GM19397 (cell line): ENCODE measurements at regions not wholly inside any gene's neighbourhood (a gene's known extent, or its start where the extent isn't known, plus 50 kb on each side); places are given as distances from the start of the nearest gene placed in this dataset.
"Not testable (repeated sequence)": the region's sequence is repeated elsewhere in the genome, so short reads cannot be mapped to it uniquely, and the experiment has no call there.

Experiments used
- ATAC-seq: cut with Tn5 transposase; IDR thresholded peaks from one replicate; pipeline ENCODE4 v1.9.1; 2021; ENCODE audit warnings: mild to moderate bottlenecking, moderate library complexity; ENCODE audit not compliant: unreplicated experiment

DNA sequence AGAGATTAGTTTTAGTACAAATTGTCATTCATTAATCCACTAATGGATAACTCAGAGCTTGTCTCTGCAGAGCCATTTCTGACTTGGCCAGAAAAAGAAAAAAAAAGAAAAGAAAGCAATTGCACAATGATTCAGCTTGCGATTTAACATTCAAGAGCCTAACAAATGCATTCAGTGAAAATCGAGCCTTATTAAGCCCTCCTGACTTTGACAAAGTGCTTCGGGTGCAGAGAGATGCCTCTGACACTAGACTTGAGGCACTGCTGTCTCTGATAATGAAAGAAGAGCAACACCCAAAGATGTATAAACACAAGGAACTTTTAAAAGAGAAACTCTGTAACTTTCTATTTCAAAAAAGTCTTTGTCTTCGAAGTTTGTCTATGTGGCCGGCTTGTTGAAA is 322.9 kb upstream of the FRG1 start:
- ATAC-seq: not testable (repeated sequence)

DNA sequence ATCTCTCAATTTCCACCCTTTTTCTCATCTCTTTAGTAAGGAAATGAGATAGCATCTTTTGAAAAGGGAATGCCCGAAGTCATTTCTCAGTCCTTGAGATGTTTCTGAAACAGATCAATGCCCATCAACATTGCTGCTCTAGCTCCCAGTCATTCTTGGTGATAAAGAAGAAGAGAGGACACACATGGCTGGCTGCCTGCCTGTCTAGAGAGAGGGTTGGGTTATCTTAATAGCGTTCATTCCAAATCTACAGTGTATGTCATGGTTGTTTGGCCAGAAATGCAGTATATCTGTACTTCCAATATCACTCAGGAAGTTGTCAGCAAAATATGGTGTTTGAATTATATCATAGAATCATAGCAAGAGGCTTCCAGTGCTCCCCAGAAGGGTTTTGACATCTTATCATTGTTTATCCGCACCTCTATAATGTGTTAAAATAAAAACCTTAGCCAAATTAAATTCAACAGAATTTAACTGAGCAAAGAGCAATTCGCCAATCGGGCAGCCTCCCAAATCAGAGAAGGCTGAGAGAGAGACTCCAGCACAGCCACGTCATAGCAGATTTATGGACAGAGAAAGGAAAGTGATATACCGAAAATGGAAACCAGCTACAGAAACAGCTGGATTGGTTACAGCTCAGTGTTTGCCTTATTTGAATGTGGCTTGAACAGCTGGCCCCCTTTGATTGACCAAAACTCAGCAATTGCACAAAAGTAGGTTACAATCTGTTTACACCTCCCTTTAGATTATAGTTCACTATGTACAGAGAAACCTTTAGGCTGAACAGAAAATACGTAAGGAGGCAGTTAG is 321.0 kb upstream of the FRG1 start:
- not testable (repeated sequence) for ATAC-seq

DNA sequence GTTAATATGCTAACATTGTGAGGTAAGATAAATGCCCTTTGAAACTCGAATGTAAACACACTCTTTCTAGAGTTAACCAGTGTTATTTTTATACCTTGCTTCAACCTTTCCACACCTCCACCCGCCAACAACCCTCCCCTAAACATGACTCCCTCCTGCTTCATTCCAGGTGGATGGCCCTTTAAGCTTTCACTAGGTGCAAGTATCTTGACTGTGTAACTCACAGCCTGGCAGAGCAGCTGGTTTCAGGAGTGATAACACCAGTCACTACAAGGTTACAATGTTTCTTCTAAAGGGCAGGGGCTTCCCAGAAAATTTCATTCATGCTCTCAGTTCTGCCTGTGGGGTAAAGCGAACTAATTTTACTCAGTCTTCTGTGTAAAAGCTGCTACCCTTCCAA is 318.1 kb upstream of the FRG1 start:
- ATAC-seq: not testable (repeated sequence)

DNA sequence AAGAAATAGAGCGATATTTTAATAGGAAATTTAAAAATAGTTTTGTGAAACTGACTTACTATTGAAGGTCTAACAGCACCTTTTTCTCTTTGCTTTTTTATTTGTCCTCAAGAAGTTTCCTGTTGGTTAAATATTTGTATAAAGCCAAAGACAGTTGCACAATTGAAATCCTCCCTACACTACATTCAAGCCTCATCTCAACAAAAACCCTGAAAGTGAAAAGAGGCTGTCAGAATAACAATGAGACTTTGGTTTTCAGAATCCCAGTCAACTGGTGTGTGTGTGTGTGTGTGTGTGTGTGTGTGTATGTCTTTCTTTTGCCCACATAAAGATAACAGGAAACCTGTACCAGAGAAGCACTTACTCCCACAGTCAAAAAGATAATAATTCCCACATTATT is 313.6 kb upstream of the FRG1 start:
- not testable (repeated sequence) for ATAC-seq

DNA sequence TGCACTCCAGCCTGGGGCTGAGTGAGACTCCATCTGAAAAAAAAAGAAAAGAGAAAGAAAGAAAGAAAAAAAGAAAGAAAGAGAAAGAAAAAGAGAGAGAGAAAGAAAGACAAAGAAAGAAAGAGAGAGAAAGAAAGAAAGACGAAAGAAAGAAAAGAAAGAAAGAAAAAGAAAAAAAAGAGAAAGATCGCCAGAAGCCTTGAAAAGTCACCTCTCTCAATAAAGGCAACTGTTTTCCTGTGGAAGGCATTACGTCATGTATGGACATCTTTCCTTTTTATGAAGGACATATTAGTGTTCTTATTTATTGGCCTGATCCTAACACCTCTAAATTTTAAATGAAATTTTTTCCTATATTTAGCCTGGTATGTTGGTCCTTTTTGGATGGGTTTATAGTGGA is 310.9 kb upstream of the FRG1 start:
- not testable (repeated sequence) for ATAC-seq

DNA sequence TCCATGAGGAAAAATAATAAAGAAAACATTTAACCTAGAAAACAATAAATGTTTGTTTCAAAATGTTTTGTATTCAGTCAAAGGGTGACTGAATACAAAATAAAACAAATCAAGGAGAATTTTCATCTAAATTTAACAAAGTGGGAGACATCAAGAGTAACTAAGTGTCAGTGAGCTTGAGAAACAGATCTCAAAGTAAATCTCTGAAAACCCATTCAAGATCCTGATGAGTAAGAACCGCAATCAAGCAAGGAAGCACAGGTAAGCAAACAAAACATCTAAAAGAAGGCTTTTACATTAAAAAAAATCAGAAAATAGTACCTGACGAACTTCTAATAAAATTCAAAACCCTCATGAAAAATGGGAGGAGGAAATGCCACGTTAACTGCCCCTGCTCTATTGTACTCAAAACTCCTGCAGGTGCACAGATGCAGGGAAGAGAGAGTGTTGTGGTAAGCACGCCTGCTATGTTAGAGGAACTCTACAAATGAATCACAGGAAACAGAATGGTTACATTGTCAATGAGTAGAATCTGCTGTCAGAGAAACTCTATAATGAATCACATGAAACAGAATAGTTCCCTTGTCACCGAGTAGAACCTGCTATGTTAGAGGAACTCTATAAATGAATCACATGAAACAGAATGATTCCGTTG is 309.6 kb upstream of the FRG1 start:
- not testable (repeated sequence) for ATAC-seq

DNA sequence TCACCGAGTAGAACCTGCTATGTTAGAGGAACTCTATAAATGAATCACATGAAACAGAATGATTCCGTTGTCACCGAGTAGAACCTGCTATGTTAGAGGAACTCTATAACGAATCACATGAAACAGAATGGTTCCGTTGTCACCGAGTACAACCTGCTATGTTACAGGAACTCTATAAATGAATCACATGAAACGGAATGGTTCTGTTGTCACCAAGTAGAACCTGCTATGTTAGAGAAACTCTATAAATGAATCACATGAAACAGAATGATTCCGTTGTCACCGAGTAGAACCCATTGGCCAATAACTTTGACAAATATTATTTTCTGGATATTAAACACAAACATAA is 309.1 kb upstream of the FRG1 start:
- ATAC-seq: not testable (repeated sequence)

DNA sequence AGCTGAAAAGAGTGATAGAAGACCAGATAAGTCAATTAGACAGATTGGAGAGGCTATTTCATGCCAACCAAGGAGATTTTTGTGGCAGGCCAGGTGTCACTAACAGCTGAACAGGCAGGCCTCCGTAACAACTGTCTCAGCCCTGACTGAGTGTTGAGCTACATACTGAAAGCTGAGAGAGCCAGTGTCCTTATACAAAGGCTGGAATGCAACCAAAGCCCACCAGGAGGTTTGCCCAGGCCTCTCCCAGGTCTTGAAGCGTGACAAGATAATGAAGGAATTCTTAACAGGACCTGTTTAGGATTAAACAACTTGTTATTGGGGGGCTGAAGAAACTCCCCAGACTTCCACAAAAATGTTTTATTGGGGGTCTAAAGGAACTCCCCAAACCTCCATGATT is 290.2 kb upstream of the FRG1 start:
- not testable (repeated sequence) for ATAC-seq

DNA sequence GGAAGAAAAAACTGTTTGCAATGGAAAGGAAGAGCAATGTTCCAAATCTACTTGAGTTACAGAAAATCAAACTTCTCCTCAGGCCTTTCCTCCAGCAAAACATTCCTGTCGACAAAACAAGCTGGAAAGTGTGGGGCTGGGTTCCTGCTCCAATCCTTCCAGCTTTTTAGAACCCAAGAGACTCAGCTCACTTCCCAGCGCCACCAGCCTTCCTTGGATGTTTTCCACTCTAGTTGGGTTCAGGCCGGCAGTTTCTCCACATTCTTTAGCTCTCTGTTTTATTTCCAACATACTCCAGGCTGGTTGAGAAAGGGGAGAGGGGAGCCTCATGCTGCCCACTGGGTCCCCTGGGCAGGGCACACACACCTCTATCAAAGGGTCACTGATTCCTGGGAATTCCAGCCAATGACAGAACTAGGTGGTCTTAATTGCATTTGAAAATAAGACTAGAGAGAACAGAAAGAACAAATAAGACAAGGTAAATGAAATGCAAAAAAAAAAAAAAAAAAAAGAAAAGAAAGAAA is 287.5 kb upstream of the FRG1 start:
- not testable (repeated sequence) for ATAC-seq

DNA sequence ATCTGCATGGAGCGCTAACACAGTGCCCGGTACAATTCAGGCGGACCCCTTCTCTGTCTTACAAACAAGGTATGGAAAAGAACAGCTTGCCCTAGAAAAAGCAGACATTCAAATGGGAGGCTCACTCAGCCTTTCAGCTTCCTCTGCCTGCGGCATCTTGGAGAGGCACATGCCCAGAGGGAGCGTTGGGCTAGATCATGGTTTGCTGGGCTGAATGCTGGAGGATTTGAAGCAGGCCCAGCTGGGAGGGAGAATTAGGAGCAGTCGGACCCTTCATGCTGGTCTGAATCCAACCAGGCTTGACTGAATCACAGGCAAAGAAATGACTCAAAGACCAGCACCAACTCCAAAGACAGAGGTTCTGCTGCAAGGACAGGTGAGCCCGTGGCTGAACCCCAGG is 286.7 kb upstream of the FRG1 start:
- ATAC-seq: not testable (repeated sequence)

DNA sequence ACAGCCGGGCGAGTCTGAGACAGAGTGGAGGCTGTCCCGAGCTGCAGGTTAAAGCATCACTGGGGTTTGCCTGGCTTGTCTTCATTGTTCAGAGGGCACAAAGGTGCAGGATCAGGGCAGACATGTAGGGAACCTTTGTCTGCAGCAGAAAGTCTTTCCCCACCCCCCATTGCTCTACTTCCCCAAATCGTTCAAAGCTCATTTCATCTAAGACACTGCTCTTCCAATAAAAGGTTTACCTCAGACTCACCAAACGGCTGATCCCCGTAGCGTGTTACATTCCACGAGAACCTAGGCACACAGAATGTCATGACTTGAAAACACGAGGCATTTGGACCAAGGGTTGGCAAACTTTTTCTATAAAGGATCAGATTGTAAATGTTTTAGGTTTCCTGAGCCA is 286.3 kb upstream of the FRG1 start:
- not testable (repeated sequence) for ATAC-seq

DNA sequence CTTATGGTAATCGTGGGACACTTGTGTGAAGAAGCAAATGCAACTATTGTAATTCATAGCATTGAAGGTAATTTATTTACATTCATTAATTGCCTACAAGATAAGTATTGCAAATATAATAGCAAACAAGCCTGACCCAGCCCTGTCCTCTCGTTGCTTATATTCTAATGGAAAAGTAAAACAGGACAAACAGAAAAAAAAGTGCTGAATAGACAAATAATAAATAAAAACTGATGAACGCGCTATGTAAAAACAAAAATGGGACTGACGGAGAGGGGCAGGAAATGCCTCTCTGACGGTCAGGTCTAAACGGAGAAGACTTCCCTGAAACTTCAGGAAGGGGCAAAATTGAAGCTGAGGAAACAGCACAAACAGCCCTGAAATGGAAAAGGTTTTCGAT is 284.9 kb upstream of the FRG1 start:
- ATAC-seq: not testable (repeated sequence)

DNA sequence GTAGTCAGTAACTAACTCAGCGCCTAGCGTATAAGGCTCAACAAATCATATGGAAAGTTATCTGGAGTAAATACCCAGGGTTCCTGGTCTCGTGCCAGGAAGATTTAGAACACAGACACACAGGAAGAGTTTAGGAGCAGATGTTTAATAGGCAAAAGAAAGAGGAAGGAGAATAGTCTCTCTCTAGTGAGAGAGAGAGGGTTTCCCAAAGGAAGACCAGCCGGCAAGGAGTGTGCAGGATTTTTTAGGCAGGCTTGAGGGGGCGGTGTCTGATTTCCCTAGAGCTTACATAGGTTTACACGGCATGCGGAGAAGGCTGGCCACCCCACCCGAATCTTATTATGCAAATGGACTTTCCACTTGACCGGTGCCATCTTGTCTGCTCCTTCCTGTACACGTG is 284.0 kb upstream of the FRG1 start:
- no peak for ATAC-seq

DNA sequence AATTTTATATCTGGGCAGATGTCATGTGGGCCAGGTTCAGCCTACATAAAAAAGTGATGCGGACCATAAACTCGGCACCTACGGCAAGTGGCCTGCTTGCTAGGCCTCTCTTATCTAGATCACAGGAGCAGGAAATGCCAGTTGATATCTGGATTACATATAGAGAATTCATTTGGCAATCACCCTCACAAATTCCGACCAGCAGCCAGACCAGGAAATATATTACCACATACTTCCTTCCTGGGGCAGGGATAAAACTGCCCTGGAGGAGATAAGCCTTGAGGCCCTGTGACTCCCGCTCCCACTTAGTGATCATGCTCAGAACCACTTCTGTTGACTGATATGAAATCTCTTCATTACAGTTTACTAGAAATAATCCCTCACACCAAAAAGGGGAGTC is 282.4 kb upstream of the FRG1 start:
- not testable (repeated sequence) for ATAC-seq

DNA sequence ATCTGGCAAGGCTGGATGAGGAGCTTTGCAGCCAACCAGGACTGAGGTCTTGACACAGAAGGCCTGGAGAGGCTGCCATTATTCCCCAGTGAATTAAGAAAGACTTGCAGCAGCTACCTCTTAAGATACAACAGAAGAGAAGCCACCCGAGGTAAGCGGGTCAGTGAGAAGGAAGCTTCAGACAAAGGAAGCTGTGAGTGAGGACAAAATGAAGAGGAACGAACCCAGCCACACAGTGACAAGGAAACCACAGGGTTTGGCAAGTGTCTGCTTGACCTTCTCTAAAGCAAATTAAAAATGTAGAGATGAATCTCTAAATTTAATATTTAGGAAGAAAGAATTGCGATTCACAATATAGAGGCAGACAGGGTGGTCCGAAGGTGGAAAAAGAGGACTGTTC is 281.8 kb upstream of the FRG1 start:
- ATAC-seq: not testable (repeated sequence)

DNA sequence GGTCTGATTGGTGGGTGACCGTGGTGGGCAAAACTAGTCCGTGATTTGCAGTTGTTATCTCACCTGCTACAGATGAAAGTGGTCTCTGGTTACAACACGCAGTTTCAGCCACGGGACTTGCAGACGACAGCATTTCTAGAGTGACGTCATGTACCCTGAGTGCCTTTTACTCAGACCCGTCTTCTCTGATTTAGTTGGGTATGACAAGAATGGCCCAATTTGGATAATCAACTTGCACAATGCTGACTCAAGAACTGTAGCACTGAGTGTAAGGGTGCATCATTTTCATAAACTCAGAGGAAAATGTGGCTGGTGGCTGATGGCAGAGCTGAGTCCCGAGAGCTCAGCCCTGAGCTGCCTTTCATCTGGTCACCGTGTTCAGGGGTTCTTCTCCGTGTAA is 281.4 kb upstream of the FRG1 start:
- no peak for ATAC-seq

DNA sequence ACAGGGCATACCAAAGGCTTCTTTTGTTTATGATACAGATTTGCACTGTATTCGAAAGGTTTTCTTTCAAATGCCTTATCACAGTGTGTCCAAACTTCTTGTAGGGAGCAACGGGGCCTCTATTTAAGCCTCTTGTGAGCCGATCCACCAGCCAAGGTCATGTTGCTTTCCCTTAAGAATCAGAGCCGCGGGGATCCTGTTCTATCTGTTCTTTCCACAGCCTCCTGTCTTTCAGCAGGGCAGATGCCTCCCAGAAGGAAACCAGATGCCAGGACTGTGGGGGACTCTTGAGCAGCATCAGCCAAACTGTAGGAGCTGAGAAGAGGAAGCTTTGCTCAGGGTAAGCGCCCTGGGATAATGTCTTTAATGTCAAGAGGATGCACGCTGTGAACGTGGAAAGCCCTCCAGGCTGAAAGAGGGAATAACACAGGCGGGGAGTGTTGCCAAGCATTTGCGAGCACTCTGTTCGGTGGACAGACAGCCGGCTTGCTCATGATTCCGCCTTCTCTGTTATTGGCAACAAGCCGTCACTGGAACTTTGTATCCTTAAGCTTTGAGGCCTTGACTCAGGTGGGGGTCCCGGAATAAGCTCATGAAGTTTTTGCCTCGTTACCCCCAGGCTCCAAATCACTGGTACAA is 279.8 kb upstream of the FRG1 start:
- ATAC-seq: no peak

DNA sequence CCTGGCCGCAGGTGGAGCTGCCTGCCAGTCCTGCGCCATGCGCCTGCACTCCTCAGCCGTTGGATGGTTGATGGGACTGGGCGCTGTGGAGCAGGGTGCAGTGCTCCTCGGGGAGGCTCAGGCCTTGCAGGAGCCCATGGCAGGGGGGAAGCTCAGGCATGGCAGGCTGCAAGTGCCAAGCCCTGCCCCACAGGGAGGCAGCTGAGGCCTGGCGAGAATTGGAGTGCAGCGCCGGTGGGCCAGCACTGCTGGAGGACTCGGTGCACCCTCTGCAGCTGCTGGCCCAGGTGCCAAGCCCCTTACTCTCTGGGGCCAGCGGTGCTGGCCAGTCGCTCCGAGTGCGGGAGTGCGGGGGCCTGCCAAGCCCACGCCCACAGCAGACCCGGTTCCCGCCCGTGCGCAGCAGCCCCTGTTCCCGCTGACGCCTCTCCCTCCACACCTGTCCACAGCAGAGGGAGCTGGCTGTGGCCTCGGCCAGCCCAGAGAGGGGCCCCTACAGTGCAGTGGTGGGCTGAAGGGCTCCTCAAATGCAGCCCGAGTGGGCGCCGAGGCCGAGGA is 275.9 kb upstream of the FRG1 start:
- no peak for ATAC-seq

DNA sequence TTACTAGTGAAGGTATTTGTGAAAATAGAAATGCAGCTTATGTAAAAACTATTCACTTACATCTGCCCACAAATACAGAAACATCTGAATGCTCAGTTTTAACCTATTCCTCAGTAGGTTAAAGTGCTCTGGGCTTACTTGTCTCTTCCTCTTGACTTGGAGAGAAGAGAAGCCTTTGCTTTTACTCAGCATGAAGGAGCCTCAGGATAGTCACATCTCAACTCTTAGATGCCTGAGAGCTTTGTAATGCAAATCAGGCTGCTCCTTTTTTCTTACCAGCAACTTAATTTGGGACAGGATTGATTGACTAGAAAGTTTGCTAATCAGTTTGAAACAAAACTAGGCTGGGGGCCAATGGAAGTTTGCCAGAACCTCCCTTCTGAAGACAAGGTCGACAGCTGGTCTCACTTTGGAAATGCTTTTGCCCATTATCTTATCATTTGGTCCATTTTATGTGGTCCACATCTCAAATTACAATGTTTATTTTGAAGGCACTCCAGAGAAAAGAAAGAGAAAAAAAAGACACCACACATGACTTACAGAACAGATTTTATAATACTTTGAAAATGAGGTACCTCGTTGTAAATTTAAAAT is 274.9 kb upstream of the FRG1 start:
- ATAC-seq: not testable (repeated sequence)

DNA sequence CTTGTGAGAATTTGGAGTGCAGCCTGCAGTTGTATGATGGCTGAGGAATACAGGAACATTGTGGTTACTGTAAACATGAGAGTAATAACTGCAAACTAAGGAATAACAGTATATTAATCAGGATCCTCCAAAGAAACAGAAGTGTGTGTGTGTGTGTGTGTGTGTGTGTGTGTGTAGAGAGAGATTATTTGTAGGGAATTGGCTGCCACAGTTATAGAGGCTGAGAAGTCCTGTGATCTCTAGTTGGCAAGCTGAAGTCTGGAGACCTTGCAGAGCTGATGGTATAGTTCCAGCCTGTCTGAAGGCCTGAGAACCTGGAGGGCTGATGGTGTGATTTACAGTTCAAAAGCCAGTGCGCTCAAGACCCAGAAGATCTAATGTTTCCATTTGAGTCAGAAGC is 273.3 kb upstream of the FRG1 start:
- not testable (repeated sequence) for ATAC-seq

DNA sequence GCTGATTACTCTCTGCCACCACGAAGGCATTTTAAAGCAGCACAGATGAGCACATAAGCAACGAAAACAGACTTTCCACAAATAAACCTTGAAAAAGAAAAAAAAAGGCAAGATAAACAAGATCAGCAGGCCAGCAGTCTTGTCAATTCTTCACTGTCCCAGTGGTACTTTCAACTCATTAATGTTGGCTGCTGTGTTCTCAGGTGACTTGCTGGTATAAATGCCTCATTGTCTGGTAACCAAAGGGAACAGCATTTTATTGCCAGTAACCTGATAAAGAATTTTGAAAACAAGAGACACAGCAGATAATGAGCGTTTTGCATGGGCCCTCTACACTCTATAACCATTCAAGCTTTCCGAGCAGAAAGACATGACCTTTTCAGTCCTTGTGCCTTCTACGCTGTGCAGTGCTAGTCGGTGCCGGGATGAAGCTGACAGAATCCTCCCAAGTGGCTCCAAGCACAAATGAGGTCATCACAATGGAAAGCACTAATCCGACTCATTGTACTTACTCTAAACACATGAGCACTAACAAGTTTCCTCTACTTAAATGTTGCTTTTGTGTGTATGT is 242.9 kb upstream of the FRG1 start:
- ATAC-seq: not testable (repeated sequence)
